BLaER1 (cell line): ENCODE measurements at regions not wholly inside any gene's neighbourhood (a gene's known extent, or its start where the extent isn't known, plus 50 kb on each side); places are given as distances from the start of the nearest gene placed in this dataset.

ENCODE experiments used
- H3K27ac ChIP-seq: shearing (Covaris generic); formaldehyde crosslinking; 2 replicates; pipeline ENCODE4 v1.8.1; 2022
- H3K27me3 ChIP-seq: shearing (Covaris generic); formaldehyde crosslinking; 2 replicates; pipeline ENCODE4 v1.8.1; 2022
- H3K36me3 ChIP-seq: shearing (Covaris generic); formaldehyde crosslinking; 2 replicates; pipeline ENCODE4 v1.8.1; 2022
- H3K4me1 ChIP-seq: shearing (Covaris generic); formaldehyde crosslinking; 2 replicates; pipeline ENCODE4 v1.8.1; 2022
- H3K4me2 ChIP-seq: shearing (Covaris generic); formaldehyde crosslinking; 2 replicates; pipeline ENCODE4 v1.8.1; 2022
- H3K4me3 ChIP-seq: shearing (Covaris generic); formaldehyde crosslinking; 2 replicates; pipeline ENCODE4 v1.8.1; 2022
- H3K9ac ChIP-seq: shearing (Covaris generic); formaldehyde crosslinking; 2 replicates; pipeline ENCODE4 v1.8.1; 2022
- H3K9me3 ChIP-seq: shearing (Covaris generic); formaldehyde crosslinking; 2 replicates; pipeline ENCODE4 v1.8.1; 2022
- H4K20me1 ChIP-seq: shearing (Covaris generic); formaldehyde crosslinking; 2 replicates; pipeline ENCODE4 v1.8.1; 2022
- Cebpa-rat ChIP-seq: shearing (Covaris generic); IDR thresholded peaks from 2 replicates; pipeline ENCODE4 v1.8.1; 2022

- Histone ChIP-seq H3K9ac (no peak overlapping the region), H3K4me3 (no peak overlapping the region), H3K27ac (no peak overlapping the region), H3K27me3 (no peaks in the 10 kb centered on the region), H3K4me2 (no peak overlapping the region), H3K36me3 (no peaks in the 10 kb centered on the region), H4K20me1 (no peaks in the 10 kb centered on the region), H3K4me1 (peaks cover 7% of the 10 kb centered on the region; the same call in 1 of the 2 replicates), H3K9me3 (no peaks in the 10 kb centered on the region)
- no peak for TF ChIP-seq Cebpa-rat
These were observed 593.6 kb downstream of the BNC2 start for GRCh38 chr9:16276866-16277265.

DNA sequence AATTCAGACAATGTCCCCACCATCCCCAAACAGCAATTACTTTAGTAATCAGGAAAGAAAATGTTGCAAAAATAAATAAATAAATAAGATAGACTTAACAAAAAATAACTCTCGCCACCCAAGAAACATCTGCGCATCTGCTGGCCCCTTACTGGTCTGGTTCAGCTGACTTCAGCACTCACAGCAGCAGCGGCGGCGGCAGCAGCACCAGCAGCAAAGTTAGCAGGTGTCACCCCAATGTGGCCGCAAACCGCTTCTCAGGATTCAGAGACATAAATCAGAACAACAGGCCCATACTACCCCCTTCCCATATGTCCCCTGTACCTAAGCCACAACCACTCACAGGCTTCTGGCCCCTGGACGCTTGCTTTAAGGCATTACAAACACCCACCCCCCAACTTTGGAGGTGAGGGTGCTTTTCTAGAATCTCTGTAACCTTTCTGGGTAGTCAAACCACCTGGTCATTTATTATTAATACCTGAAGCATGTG, 593.0 kb downstream of the BNC2 start:
- H3K4me1 ChIP-seq, result peaks cover under 1% of the 10 kb centered on the region; the same call in 1 of the 2 replicates
- H3K27ac ChIP-seq, result no peak overlapping the region
- H3K9me3 ChIP-seq, result peaks cover under 1% of the 10 kb centered on the region; the same call in 1 of the 2 replicates
- no peak for TF ChIP-seq Cebpa-rat
- no peaks in the 10 kb centered on the region for H3K36me3 ChIP-seq
- H3K9ac ChIP-seq, result no peak overlapping the region
- H3K4me3 ChIP-seq, result no peak overlapping the region
- no peaks in the 10 kb centered on the region for H4K20me1 ChIP-seq
- no peak overlapping the region for H3K4me2 ChIP-seq
- no peaks in the 10 kb centered on the region for H3K27me3 ChIP-seq

DNA sequence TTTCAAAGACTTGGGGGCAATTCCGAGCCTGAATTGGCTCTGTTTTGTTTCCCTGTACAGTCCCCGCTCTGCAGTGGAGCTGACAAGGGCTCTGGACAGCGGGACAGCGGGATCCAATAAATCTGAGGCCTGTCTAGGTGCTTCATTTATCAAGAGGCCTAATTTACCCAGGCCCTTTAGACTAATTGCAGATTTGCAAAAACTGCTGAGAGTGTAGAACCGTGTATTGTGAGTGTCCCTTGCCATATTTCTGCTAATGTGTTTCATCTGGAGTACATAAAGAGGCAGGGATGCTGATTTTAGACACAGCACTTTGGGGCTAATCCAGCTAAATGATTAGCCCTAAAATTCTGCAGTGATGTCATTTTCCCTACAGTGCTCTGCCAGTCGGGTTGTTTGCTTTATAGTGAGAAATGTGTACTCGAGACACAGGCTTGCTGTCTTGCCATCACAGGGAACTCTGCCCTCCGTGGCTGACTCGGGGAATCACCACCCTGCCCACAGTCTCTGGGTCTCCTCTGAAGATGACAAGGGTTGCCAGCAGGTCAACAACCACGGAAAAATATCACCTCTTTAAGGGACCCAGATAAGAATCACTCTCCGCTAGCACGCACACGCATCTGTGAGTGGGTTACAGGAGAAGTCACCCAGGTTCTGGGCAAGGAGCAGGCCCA, 592.0 kb downstream of the BNC2 start:
- Histone ChIP-seq H3K36me3 (no peaks in the 10 kb centered on the region), H4K20me1 (no peaks in the 10 kb centered on the region), H3K27me3 (no peaks in the 10 kb centered on the region), H3K27ac (no peak overlapping the region), H3K4me1 (no peaks in the 10 kb centered on the region), H3K9me3 (peaks cover 10% of the 10 kb centered on the region; the same call in 1 of the 2 replicates), H3K9ac (no peak overlapping the region), H3K4me2 (no peak overlapping the region), H3K4me3 (no peak overlapping the region)
- TF ChIP-seq Cebpa-rat, result no peak

DNA sequence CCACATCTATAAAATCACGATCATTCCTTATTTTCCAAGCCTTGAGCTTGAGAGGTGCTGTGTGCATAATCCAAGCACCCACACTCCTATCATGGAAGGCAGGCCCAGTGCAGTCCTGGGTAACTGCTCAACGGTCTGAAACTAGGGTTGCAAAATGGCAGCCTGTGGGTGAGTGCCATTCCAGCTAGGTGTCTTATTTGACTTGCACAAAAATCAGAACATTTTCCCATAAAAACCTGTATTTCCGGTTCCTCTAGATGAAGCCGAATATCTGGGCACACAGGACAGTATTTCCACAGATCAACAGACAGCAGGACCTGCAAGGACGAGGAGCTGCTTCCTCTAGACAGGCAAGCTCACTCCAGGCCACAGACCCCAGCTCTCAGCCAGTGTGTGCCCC, 588.8 kb downstream of the BNC2 start:
- no peaks in the 10 kb centered on the region for H3K4me1 ChIP-seq
- no peaks in the 10 kb centered on the region for H3K36me3 ChIP-seq
- H3K9me3 ChIP-seq, result peaks cover 30% of the 10 kb centered on the region; the same call in 1 of the 2 replicates
- H3K9ac ChIP-seq, result no peak overlapping the region
- no peaks in the 10 kb centered on the region for H3K27me3 ChIP-seq
- H3K4me3 ChIP-seq, result no peak overlapping the region
- TF ChIP-seq Cebpa-rat, result no peak
- no peak overlapping the region for H3K27ac ChIP-seq
- no peak overlapping the region for H3K4me2 ChIP-seq
- no peaks in the 10 kb centered on the region for H4K20me1 ChIP-seq

DNA sequence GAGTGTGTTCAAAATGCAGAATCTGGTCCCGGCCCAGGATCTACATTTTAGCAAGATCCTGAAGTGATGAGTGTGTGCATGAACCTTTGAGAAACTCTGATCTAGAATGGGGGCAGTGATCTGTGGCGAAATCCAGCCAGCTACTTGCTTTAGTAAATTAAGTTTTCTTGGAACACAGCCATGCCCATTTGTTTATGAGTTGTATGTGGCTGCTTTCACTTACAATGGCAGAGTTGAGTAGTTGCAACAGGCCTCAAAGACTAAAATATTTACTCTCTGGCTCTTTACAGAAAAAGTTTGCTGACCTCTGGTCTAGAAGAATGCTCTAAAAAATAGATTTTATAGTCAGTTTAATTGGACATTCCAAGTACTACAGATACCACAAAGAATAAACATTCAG, 588.3 kb downstream of the BNC2 start:
- no peaks in the 10 kb centered on the region for H4K20me1 ChIP-seq
- no peak overlapping the region for H3K27ac ChIP-seq
- no peaks in the 10 kb centered on the region for H3K4me1 ChIP-seq
- H3K36me3 ChIP-seq, result no peaks in the 10 kb centered on the region
- no peaks in the 10 kb centered on the region for H3K27me3 ChIP-seq
- H3K4me2 ChIP-seq, result no peak overlapping the region
- no peak for TF ChIP-seq Cebpa-rat
- H3K9me3 ChIP-seq, result peaks cover 30% of the 10 kb centered on the region; the same call in 1 of the 2 replicates
- H3K4me3 ChIP-seq, result no peak overlapping the region
- H3K9ac ChIP-seq, result no peak overlapping the region

GRCh38 chr9:16282718-16283117, 587.8 kb downstream of the BNC2 start:
- no peak overlapping the region for H3K4me2 ChIP-seq
- no peak overlapping the region for H3K27ac ChIP-seq

DNA sequence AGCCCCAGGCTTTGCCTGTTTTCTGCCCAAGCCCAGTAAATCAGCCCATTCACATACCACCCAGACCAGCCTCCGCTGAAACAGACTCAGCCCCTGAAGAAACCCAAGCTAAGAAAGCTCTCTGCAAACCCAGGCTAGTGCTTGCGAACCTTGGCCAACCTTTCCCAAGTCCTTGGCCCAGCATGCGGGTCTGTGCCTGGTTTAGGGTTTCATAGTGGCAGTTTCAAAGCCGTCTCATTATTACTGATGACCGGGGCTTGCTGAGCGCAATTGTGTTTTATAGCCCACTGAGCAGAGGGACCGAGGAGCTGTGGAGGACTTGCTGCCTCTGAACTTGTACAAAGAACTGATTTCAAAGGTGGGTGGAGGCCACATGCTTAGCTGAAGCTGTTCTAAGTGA, 584.3 kb downstream of the BNC2 start:
- peaks cover 35% of the 10 kb centered on the region; the same call in 1 of the 2 replicates for H3K9me3 ChIP-seq
- no peak overlapping the region for H3K9ac ChIP-seq
- H3K27ac ChIP-seq, result no peak overlapping the region
- no peaks in the 10 kb centered on the region for H3K36me3 ChIP-seq
- H4K20me1 ChIP-seq, result no peaks in the 10 kb centered on the region
- no peaks in the 10 kb centered on the region for H3K27me3 ChIP-seq
- no peak overlapping the region for H3K4me2 ChIP-seq
- H3K4me3 ChIP-seq, result no peak overlapping the region
- no peak for TF ChIP-seq Cebpa-rat
- H3K4me1 ChIP-seq, result peaks cover 21% of the 10 kb centered on the region

More at GRCh38 chr9:16282718-16283117, 587.8 kb downstream of the BNC2 start:
- Histone ChIP-seq H4K20me1 (no peaks in the 10 kb centered on the region), H3K27me3 (no peaks in the 10 kb centered on the region), H3K9ac (no peak overlapping the region), H3K4me1 (no peaks in the 10 kb centered on the region), H3K4me3 (no peak overlapping the region), H3K36me3 (no peaks in the 10 kb centered on the region), H3K9me3 (peaks cover 35% of the 10 kb centered on the region; the same call in 1 of the 2 replicates)
- no peak for TF ChIP-seq Cebpa-rat

DNA sequence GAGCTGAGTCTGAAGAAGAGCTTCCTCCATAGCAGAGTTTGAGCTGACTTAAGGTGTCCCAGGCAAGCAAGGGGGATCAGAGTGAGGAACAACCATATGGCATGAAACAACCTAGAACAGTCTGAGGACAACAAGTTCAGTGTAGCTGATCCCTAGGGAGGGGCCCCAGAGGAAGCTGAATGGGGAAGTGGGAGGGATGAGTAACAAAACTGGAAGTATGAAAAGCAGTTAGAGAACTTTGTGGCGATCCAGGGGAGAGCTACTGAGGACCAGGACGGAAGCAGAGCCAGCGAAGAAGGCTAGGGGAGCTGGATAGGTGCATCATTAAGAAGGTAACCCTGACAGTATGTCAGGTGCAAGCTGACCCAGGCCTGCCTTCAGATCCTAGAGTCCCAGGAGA, 580.8 kb downstream of the BNC2 start:
- no peak for TF ChIP-seq Cebpa-rat
- peaks cover 35% of the 10 kb centered on the region for H3K9me3 ChIP-seq
- H3K4me1 ChIP-seq, result peaks cover 21% of the 10 kb centered on the region
- H4K20me1 ChIP-seq, result no peaks in the 10 kb centered on the region
- 0 out of 2 replicates have a peak overlapping the region, but pooled peaks have one; percentile 27 for H3K4me3 ChIP-seq
- peak overlapping the region; percentile 80 for H3K4me2 ChIP-seq
- H3K27ac ChIP-seq, result peak overlapping the region; percentile 44
- H3K9ac ChIP-seq, result no peak overlapping the region
- H3K36me3 ChIP-seq, result no peaks in the 10 kb centered on the region
- H3K27me3 ChIP-seq, result no peaks in the 10 kb centered on the region

DNA sequence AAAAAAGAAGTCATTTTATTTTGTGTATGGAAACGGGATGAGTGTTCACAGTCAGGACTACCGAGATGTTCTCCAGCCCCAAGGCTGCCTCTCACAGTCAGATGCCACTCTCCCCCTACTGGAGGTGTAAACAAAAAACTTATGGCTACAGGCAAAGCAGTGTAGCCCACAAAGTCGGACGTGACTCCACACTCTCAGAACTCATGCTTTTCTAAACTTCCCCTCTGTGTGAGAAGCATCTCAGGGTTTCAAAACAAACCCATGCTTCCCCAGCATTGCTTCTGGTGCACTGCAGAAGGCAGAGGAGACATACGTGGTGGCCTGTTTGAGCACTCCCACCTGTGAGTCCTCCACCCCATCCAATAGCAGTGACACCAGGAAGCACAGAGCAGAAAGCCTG, 580.3 kb downstream of the BNC2 start:
- H3K27ac ChIP-seq, result peak overlapping the region; percentile 44
- H3K4me2 ChIP-seq, result peak overlapping the region; percentile 80
- no peaks in the 10 kb centered on the region for H4K20me1 ChIP-seq
- no peak for TF ChIP-seq Cebpa-rat
- no peak overlapping the region for H3K9ac ChIP-seq
- H3K27me3 ChIP-seq, result no peaks in the 10 kb centered on the region
- H3K4me1 ChIP-seq, result peaks cover 21% of the 10 kb centered on the region
- H3K9me3 ChIP-seq, result peaks cover 33% of the 10 kb centered on the region
- H3K4me3 ChIP-seq, result peak overlapping the region; percentile 27; the same call in 1 of the 2 replicates
- H3K36me3 ChIP-seq, result no peaks in the 10 kb centered on the region

DNA sequence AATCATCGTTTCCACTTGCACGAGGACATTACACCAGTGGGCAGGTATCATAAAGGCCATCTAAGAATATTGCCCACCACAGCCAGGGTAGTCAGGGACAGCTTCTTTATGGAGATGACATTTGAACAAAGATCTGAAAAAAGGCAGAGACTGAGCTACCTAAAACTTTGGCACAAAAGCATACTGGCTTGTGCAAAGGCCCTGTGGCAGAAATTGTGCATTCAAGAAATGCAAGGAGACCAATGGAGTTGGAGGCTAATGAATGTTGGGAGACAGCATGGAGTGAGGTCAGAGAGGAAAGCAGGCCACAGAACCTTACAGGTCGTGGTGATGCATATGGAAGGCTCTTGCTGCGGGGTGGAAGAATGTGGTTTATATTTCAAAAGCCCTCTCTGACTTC, 578.5 kb downstream of the BNC2 start:
- no peaks in the 10 kb centered on the region for H3K36me3 ChIP-seq
- H4K20me1 ChIP-seq, result no peaks in the 10 kb centered on the region
- H3K9me3 ChIP-seq, result peaks cover 38% of the 10 kb centered on the region
- no peak overlapping the region for H3K9ac ChIP-seq
- no peaks in the 10 kb centered on the region for H3K27me3 ChIP-seq
- no peak overlapping the region for H3K4me3 ChIP-seq
- H3K4me1 ChIP-seq, result peaks cover 21% of the 10 kb centered on the region
- no peak for TF ChIP-seq Cebpa-rat
- no peak overlapping the region for H3K27ac ChIP-seq
- no peak overlapping the region for H3K4me2 ChIP-seq
